ENCODE measurements at regions not wholly inside any gene's neighbourhood (a gene's known extent, or its start where the extent isn't known, plus 50 kb on each side); places are given as distances from the start of the nearest gene placed in this dataset.

GRCh38 chr2:238793801-238794449 lies 54.0 kb upstream of the TWIST2 start:
- DNase-seq: no peak

GRCh38 chr2:238796223-238796885 lies 51.5 kb upstream of the TWIST2 start:
- no peak for DNase-seq

GRCh38 chr2:238797537-238797936 lies 50.3 kb upstream of the TWIST2 start:
- no peak for DNase-seq

Measured in central memory CD4-positive, alpha-beta T cell (primary cell).